ENCODE measurements at regions not wholly inside any gene's neighbourhood (a gene's known extent, or its start where the extent isn't known, plus 50 kb on each side); places are given as distances from the start of the nearest gene placed in this dataset.

DNA sequence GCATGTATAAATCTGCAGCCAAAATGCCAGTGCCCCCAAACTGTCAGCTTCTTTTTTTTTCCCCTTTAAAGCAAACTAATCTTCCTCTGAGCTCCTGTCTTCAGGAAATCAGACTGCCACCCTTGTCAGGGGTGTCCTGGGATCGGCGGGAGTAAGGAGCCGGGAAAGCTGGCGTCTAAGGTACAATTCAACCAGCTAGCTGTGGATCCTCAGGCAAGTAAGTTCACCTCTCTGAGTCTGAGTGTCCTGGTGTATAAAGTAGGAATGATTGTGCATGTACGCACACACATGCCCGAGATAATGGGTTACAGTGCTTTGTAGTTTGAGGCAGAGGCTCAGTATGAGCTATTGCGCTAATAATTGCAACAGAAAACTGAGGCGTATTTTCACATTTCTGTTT is 98.3 kb downstream of the ANKRD60 start:
- TF ChIP-seq, protein P1, sequence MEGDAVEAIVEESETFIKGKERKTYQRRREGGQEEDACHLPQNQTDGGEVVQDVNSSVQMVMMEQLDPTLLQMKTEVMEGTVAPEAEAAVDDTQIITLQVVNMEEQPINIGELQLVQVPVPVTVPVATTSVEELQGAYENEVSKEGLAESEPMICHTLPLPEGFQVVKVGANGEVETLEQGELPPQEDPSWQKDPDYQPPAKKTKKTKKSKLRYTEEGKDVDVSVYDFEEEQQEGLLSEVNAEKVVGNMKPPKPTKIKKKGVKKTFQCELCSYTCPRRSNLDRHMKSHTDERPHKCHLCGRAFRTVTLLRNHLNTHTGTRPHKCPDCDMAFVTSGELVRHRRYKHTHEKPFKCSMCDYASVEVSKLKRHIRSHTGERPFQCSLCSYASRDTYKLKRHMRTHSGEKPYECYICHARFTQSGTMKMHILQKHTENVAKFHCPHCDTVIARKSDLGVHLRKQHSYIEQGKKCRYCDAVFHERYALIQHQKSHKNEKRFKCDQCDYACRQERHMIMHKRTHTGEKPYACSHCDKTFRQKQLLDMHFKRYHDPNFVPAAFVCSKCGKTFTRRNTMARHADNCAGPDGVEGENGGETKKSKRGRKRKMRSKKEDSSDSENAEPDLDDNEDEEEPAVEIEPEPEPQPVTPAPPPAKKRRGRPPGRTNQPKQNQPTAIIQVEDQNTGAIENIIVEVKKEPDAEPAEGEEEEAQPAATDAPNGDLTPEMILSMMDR (conservative IDR thresholded peaks at IDR 0.05; ENCODE audit: low read depth, low read length) = no peak
- TF ChIP-seq EZH2phosphoT487 (IDR thresholded peaks at IDR 0.05; ENCODE audit: borderline replicate concordance, low read length) (no peak), EZH2 (IDR thresholded peaks at IDR 0.05; ENCODE audit: low read length, unreplicated experiment) (no peak)
